ENCODE measurements at regions not wholly inside any gene's neighbourhood (a gene's known extent, or its start where the extent isn't known, plus 50 kb on each side); places are given as distances from the start of the nearest gene placed in this dataset.
"Not testable (repeated sequence)": the region's sequence is repeated elsewhere in the genome, so short reads cannot be mapped to it uniquely, and the experiment has no call there.

DNA sequence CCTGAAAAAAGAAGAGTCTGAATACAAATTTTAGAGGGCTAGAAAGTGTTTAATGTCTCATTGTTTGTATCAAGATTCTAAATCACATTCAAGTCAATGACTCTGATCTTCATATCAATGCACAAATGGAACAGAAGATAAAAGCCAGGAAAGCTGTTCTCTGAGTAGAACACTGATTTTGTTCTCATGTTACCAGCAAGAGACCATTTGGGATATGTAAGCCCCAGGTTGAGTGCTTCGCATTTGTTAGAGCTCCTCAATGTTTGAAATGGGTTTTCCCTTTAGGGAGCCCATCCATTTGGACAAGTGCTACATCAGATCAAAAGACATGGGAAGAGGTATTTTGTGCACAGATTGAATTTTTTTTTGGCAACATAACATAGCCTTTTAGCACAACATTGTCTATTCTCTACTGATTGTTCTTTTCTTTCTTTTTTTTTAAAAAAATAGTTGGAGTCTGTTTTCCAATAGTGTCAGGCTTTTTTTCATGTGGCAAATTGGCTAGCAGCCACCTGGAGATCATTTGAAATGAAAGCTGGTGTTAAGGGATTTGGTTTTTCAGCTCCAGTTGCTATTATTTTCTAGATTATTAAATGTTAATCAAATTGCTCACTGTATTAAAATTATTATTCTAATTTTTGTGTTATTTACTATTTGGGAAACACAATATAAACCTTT, 74.5 kb upstream of the ZPLD1 start:
- in situ Hi-C loops (cut with HindIII; ENCODE audit: low sequenced_read_pairs), result no loop called here

DNA sequence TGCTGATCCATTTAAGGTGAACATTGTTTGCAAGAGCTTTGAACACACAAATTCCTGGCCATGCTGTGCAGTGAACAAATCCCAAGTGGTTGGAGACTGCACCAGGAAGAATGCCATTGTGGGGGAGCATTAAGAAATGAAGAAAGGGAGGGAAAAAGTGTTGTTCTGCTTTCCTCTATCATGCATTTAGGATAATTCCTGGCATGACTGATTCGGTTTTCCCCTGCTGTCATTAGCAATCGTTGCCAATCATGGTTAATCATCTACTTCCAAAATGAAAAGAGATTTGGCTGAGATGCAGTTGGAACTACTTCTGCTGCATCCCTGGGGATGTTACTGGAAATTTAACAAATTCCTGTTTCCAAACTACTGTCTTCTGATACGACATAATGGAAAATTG, 73.7 kb upstream of the ZPLD1 start:
- in situ Hi-C loops (cut with HindIII; ENCODE audit: low sequenced_read_pairs), result no loop called here

DNA sequence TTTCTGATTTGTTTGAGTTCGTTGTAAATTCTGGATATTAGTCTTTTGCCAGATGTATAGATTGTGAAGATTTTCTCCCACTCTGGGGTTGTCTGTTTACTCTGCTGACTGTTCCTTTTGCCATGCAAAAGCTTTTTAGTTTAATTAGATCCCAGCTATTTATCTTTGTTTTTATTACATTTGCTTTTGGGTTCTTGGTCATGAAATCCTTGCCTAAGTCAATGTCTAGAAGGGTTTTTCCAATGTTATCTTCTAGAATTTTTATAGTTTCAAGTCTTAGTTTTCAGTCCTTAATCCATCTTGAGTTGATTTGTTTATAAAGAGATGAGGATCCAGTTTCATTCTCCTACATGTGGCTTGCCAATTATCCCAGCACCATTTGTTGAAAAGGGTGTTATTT, 68.7 kb upstream of the ZPLD1 start:
- in situ Hi-C loops (cut with HindIII; ENCODE audit: low sequenced_read_pairs), result not testable (repeated sequence)

DNA sequence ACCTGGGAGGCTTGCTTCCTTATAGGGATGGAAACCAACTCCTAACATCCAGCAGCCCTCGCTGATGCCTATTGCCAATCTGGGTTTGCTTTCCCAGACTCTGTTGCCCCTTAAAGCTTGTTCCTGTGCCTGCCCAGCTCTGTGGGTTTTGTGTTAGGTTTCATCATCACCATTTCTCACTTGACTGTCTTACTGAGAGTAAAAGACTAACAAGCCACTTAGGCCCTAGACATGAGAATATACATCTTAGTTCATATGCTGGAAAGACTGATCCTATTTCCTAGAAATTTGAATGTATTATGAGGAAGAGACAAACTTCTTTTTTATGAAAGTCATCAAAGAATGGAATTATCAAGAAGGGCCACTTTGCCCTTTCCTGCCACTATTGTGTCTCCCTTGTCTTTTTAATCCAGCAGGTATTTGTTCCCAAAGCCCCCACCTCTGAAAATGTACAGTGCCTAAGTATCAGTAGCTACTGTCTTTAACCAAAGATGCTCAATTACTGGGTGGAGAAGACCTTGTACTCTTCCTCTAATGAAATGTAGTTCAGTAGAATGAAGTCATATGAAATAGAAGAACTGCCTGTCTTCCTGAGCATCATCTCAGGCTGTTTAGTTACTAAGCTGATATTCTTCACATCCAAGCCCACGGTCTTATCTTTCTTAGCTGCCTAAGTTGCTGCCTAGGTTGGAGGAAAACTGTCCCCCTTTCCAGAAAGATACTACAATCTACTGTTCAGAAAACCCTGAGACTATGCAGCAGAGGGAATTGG, 59.8 kb upstream of the ZPLD1 start:
- in situ Hi-C loops (cut with HindIII; ENCODE audit: low sequenced_read_pairs), result no loop called here

DNA sequence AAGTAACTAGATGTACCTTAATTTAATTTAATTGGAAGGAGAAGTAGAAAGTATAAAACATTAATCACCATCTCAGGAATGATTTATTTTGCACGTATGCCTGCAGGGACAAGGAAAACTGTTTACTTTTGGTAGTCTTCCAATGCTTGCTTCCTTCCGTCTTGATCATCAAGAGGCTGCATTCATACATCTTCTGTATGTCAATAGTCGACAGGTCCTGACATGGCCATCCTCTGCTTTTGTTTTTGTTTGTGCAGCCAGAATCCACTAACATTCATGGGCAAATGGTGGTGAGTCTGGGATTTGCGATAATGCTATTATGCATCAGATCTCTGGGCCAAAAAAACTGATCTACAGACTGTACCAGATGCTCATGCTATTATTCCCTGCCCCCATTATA, 56.6 kb upstream of the ZPLD1 start:
- in situ Hi-C loops (cut with HindIII; ENCODE audit: low sequenced_read_pairs), result no loop called here

DNA sequence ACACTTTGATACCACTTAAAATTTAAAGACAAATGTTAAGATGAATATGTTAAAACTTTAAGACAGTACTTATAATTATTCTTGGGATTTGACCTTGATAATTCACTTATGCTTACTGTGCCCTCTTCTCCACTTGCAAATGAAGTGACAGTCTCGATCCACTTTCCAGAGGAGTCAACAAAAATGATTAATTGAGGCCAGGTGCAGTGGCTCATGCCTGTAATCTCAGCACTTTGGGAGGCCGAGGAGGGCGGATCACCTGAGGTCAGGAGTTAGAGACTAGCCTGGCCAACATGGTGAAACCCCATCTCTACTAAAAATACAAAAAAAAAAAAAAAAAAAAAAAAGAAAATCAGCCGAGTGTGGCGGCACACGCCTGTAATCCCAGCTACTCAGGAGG, 52.6 kb upstream of the ZPLD1 start:
- in situ Hi-C loops (cut with HindIII; ENCODE audit: low sequenced_read_pairs), result not testable (repeated sequence)

Data from endothelial cell of hepatic sinusoid (primary cell).